ENCODE measurements at regions not wholly inside any gene's neighbourhood (a gene's known extent, or its start where the extent isn't known, plus 50 kb on each side); places are given as distances from the start of the nearest gene placed in this dataset.
"Not testable (repeated sequence)": the region's sequence is repeated elsewhere in the genome, so short reads cannot be mapped to it uniquely, and the experiment has no call there.

DNA sequence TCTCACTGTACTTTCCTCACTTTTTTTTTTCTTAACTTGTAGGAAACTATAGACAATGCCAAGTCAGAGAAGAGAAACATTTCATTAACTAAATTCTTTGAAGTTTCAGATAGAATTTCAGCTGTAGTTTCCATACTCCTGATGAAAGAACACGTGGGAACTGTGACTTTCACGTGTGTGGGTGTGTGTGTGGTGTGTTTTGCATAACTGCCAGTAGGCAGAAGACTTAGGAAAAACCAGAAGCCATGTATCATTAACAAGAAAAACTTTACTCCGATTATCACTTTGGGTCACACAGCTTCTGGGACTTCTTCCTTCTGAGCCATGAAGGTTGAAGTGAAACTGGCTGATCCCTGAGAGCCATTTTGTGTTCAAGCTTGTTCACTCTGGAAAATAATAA is 483.3 kb downstream of the TFAP2B start:
- no peaks in the 10 kb centered on the region for H3K4me1 Mint-ChIP-seq (ENCODE audit: low read depth)
- no peak for DNase-seq (ENCODE audit: low spot score)
- no peaks in the 10 kb centered on the region for H3K9me3 Mint-ChIP-seq (ENCODE audit: low read depth)
- peaks cover 2% of the 10 kb centered on the region for H3K36me3 Mint-ChIP-seq (ENCODE audit: low read depth)
- TF ChIP-seq, protein P1, sequence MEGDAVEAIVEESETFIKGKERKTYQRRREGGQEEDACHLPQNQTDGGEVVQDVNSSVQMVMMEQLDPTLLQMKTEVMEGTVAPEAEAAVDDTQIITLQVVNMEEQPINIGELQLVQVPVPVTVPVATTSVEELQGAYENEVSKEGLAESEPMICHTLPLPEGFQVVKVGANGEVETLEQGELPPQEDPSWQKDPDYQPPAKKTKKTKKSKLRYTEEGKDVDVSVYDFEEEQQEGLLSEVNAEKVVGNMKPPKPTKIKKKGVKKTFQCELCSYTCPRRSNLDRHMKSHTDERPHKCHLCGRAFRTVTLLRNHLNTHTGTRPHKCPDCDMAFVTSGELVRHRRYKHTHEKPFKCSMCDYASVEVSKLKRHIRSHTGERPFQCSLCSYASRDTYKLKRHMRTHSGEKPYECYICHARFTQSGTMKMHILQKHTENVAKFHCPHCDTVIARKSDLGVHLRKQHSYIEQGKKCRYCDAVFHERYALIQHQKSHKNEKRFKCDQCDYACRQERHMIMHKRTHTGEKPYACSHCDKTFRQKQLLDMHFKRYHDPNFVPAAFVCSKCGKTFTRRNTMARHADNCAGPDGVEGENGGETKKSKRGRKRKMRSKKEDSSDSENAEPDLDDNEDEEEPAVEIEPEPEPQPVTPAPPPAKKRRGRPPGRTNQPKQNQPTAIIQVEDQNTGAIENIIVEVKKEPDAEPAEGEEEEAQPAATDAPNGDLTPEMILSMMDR (IDR thresholded peaks at IDR 0.05): no peak
- no peak overlapping the region for H3K4me3 Mint-ChIP-seq (ENCODE audit: unreplicated experiment)
- no peak overlapping the region for H3K27ac Mint-ChIP-seq (ENCODE audit: unreplicated experiment)
- H3K27me3 Mint-ChIP-seq (ENCODE audit: low read depth): no peaks in the 10 kb centered on the region

DNA sequence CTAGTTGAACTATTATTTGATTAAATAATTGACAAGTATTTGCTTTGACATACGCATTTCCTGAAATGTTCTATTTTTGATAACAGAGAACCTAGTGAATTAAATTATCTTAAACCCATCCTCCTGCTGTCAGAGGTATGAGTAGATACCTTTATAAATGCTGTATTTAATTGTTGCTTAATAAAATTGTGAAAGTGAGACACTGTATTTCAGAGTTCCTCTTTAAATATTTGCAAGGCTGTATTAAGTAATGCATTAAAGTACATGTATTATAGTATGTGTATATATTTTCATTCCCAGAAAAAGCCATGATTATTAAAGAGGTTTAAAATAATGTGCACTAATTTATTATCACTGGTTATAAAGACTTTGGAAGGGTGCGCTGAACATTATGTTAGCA is 483.8 kb downstream of the TFAP2B start:
- TF ChIP-seq, protein P1 (IDR thresholded peaks at IDR 0.05): no peak
- Mint-ChIP-seq H3K36me3 (ENCODE audit: low read depth) (peaks cover 2% of the 10 kb centered on the region), H3K4me3 (ENCODE audit: unreplicated experiment) (no peak overlapping the region), H3K27ac (ENCODE audit: unreplicated experiment) (no peak overlapping the region), H3K4me1 (ENCODE audit: low read depth) (no peaks in the 10 kb centered on the region), H3K27me3 (ENCODE audit: low read depth) (no peaks in the 10 kb centered on the region), H3K9me3 (ENCODE audit: low read depth) (no peaks in the 10 kb centered on the region)
- DNase-seq (ENCODE audit: low spot score): no peak

DNA sequence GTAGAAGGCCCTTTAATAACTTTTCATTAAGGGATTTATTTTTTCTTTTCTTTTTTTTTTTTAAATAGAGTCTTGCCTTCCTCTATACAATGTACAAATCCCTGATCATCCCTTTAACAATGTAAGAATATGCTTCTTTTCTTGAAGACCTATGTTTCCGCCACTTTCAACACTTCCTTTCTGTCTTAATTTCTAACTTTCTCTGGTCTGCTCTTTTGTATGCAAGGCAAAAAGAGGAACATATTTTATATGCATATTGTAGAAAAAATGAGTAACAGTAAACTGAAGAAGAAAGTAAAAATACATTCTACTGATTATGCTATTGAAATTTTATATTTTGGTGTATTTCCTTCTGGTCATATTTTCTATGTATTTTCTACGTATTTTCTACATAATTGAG is 484.7 kb downstream of the TFAP2B start:
- no peak for DNase-seq (ENCODE audit: low spot score)
- TF ChIP-seq, protein P1 (IDR thresholded peaks at IDR 0.05): no peak
- Mint-ChIP-seq H3K36me3 (ENCODE audit: low read depth) (peaks cover 2% of the 10 kb centered on the region), H3K27ac (ENCODE audit: unreplicated experiment) (no peak overlapping the region), H3K27me3 (ENCODE audit: low read depth) (no peaks in the 10 kb centered on the region), H3K4me1 (ENCODE audit: low read depth) (no peaks in the 10 kb centered on the region), H3K4me3 (ENCODE audit: unreplicated experiment) (no peak overlapping the region), H3K9me3 (ENCODE audit: low read depth) (no peaks in the 10 kb centered on the region)

DNA sequence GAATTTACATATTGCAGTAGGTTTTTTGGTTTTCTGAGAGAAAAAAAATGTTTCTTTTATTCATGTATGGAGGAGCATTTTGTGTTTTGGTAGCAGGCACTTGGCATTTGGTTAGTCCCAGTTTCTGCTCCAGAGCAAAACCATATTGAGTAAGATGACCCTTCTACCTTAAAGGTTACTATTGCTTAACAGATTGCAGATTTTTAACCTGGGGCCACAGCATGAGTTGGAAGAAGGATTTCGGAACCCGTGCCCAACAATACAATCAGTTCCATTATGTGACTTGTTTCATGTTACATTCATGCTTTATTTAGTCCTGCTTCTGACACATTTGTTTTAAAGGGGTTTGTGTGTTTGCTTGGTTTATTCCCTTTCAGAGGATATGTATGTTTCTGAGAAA is 496.3 kb downstream of the TFAP2B start:
- H3K4me3 Mint-ChIP-seq (ENCODE audit: unreplicated experiment): no peak overlapping the region
- no peaks in the 10 kb centered on the region for H3K27me3 Mint-ChIP-seq (ENCODE audit: low read depth)
- H3K9me3 Mint-ChIP-seq (ENCODE audit: low read depth): no peaks in the 10 kb centered on the region
- DNase-seq (ENCODE audit: low spot score): no peak
- TF ChIP-seq, protein P1 (IDR thresholded peaks at IDR 0.05): no peak
- H3K27ac Mint-ChIP-seq (ENCODE audit: unreplicated experiment): no peak overlapping the region
- H3K36me3 Mint-ChIP-seq (ENCODE audit: low read depth): no peaks in the 10 kb centered on the region
- no peaks in the 10 kb centered on the region for H3K4me1 Mint-ChIP-seq (ENCODE audit: low read depth)

DNA sequence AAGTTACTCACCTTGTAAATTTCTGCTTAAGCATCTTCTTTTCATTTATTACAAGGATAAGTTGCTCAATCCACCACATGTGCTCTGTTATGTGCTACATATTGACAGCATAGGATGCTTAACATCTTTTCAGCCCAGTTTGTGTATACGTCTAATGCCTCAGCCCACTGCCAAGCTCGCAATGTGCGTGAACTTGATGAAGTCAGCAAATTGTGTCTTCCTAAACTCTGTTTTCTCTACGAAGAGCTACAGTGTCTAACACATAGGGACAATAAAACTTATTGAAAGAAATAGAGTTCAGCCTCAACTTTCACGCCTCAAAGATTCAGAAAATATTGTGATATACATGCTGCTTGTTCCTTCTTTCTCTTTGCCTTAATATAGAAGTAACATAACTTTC is 500.0 kb downstream of the TFAP2B start:
- Mint-ChIP-seq H3K27ac (ENCODE audit: unreplicated experiment) (no peak overlapping the region), H3K27me3 (ENCODE audit: low read depth) (no peaks in the 10 kb centered on the region), H3K4me1 (ENCODE audit: low read depth) (peaks cover 4% of the 10 kb centered on the region), H3K36me3 (ENCODE audit: low read depth) (no peaks in the 10 kb centered on the region), H3K9me3 (ENCODE audit: low read depth) (no peaks in the 10 kb centered on the region), H3K4me3 (ENCODE audit: unreplicated experiment) (no peak overlapping the region)
- TF ChIP-seq, protein P1 (IDR thresholded peaks at IDR 0.05): no peak
- DNase-seq (ENCODE audit: low spot score): no peak

DNA sequence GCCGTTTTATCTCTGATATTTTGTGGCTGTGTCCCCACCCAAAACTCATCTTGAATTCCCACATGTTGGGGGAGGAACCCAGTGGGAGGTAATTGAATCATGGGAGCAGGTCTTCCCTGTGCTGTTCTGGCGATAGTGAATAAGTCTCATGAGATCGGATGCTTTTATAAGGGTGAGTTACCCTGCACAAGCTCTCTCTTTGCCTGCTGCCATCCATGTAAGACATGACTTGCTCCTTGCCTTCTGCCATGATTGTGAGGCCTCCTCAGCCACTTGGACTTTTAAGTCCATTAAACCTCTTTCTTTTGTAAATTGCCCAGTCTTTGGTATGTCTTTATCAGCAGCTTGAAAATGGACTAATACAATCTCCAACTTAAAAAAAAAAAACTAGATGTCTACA is 502.8 kb downstream of the TFAP2B start:
- not testable (repeated sequence) for H3K9me3 Mint-ChIP-seq (ENCODE audit: low read depth); H3K4me3 Mint-ChIP-seq (ENCODE audit: unreplicated experiment); H3K4me1 Mint-ChIP-seq (ENCODE audit: low read depth); DNase-seq (ENCODE audit: low spot score); H3K27ac Mint-ChIP-seq (ENCODE audit: unreplicated experiment); H3K36me3 Mint-ChIP-seq (ENCODE audit: low read depth); H3K27me3 Mint-ChIP-seq (ENCODE audit: low read depth)
